Mesendoderm (in vitro differentiated cells): ENCODE measurements at regions not wholly inside any gene's neighbourhood (a gene's known extent, or its start where the extent isn't known, plus 50 kb on each side); places are given as distances from the start of the nearest gene placed in this dataset.

ENCODE experiments used
- DNase-seq: peaks from one replicate; pipeline ENCODE4 v3.0.0; 2013
- H2AK5ac ChIP-seq: 2 replicates; pipeline ENCODE4 v1.6.1; 2013; ENCODE audit warnings: low read length, inconsistent platforms
- H2BK120ac ChIP-seq: 2 replicates; pipeline ENCODE4 v1.6.1; 2013; ENCODE audit warnings: low read depth, mild to moderate bottlenecking, low read length, moderate library complexity, mixed read lengths
- H2BK15ac ChIP-seq: replicated peaks from 2 replicates; pipeline ENCODE4 v1.6.1; 2013; ENCODE audit warnings: low read depth, mild to moderate bottlenecking, moderate library complexity
- H2BK5ac ChIP-seq: 2 replicates; pipeline ENCODE4 v1.6.1; 2013; ENCODE audit warnings: low read length, inconsistent platforms
- H3K18ac ChIP-seq: 2 replicates; pipeline ENCODE4 v1.6.1; 2013; ENCODE audit warnings: mild to moderate bottlenecking, low read length, mixed read lengths
- H3K23ac ChIP-seq: one replicate; pipeline ENCODE4 v1.6.1; 2013; ENCODE audit warnings: low read length
- H3K27ac ChIP-seq: 2 replicates; pipeline ENCODE4 v1.5.1; 2013; ENCODE audit warnings: low read depth, mild to moderate bottlenecking, inconsistent platforms, low read length, moderate library complexity
- H3K27me3 ChIP-seq: 2 replicates; pipeline ENCODE4 v1.6.1; 2013; ENCODE audit warnings: low read length, control low read depth, mild to moderate bottlenecking, inconsistent platforms; ENCODE audit not compliant: insufficient read depth, poor library complexity
- H3K36me3 ChIP-seq: 2 replicates; pipeline ENCODE4 v1.6.1; 2013; ENCODE audit warnings: low read length, inconsistent platforms; ENCODE audit not compliant: control insufficient read depth, insufficient read depth
- H3K4ac ChIP-seq: one replicate; pipeline ENCODE4 v1.6.1; 2013; ENCODE audit warnings: low read depth, mild to moderate bottlenecking, low read length, moderate library complexity
- H3K4me1 ChIP-seq: 2 replicates; pipeline ENCODE4 v1.6.1; 2013; ENCODE audit warnings: low read depth, low read length, inconsistent platforms; ENCODE audit not compliant: control insufficient read depth
- H3K4me2 ChIP-seq: 2 replicates; pipeline ENCODE4 v1.6.1; 2013; ENCODE audit warnings: low read length
- H3K4me3 ChIP-seq: 2 replicates; pipeline ENCODE4 v1.5.1; 2013; ENCODE audit warnings: mild to moderate bottlenecking, low read length
- H3K56ac ChIP-seq: one replicate; pipeline ENCODE4 v1.6.1; 2013; ENCODE audit warnings: low read length
- H3K79me1 ChIP-seq: 2 replicates; pipeline ENCODE4 v1.6.1; 2013; ENCODE audit warnings: low read length, inconsistent platforms
- H3K79me2 ChIP-seq: 2 replicates; pipeline ENCODE4 v1.6.1; 2013; ENCODE audit warnings: mild to moderate bottlenecking, low read length; ENCODE audit not compliant: control insufficient read depth, insufficient read depth
- H3K9ac ChIP-seq: 2 replicates; pipeline ENCODE4 v1.6.1; 2013; ENCODE audit warnings: low read length, inconsistent platforms
- H4K5ac ChIP-seq: one replicate; pipeline ENCODE4 v1.6.1; 2013; ENCODE audit warnings: low read length
- H4K8ac ChIP-seq: one replicate; pipeline ENCODE4 v1.6.1; 2013; ENCODE audit warnings: low read depth, mild to moderate bottlenecking, control low read depth, low read length, moderate library complexity
- WGBS: extraction: QIAGEN DNeasy Blood & Tissue Kit; methylation state at CpG from one replicate; pipeline ENCODE4 v1.1.7; 2013; ENCODE audit warnings: low lambda C conversion rate, missing lambda C conversion rate; ENCODE audit not compliant: insufficient coverage; ENCODE audit errors: extremely low coverage; 5-methylcytosine and 5-hydroxymethylcytosine counted together

- Histone ChIP-seq H3K4me1 (peaks cover 6% of the 10 kb centered on the region), H3K79me2 (no peaks in the 10 kb centered on the region), H3K9ac (no peak overlapping the region), H3K4me2 (no peak overlapping the region), H2BK15ac (no peak overlapping the region), H3K18ac (no peak overlapping the region), H3K36me3 (no peaks in the 10 kb centered on the region), H2BK120ac (no peak overlapping the region), H4K8ac (no peak overlapping the region), H3K56ac (no peak overlapping the region), H4K5ac (no peak overlapping the region), H2AK5ac (no peak overlapping the region), H3K79me1 (no peaks in the 10 kb centered on the region), H3K23ac (no peak overlapping the region), H3K4ac (no peak overlapping the region), H2BK5ac (no peak overlapping the region), H3K4me3 (no peak overlapping the region), H3K27ac (no peak overlapping the region), H3K27me3 (no peaks in the 10 kb centered on the region)
- WGBS, result no CpG with 5 or more reads among the region's 3 CpGs
- DNase-seq, result no peak
Observed at GRCh38 chr11:113581713-113582112, 106.5 kb upstream of the DRD2 start.

DNA sequence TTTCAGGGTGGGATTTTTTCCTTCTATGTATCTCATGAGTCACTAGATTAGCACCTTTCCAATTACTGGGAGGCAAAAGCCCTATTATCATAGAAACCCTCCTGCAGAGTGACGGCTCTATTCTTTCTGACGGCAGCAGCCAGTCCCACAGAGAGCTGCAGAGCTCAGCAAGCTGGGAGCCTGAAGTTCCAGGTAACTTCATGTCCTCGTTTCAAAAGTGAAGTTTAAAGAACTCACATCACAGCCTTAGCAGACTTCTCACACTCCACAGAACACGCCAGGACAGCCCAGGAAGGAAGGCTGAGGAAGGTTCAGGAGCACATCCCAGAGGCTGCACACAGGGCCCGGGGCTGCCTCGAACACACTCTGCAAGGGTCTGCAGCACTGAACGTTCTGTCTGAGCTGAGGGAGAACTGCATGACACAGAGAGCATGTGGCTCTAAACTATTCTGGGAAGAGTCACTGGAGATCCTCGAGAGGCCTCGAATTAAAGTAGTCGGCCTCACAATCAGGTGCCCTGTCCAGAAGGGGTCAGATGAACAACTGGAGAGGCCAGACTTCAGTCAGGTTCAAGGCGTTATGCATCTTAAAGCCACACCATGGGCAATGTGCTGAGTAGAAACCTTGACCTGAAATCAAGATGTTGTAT, 104.2 kb upstream of the DRD2 start:
- no peak overlapping the region for H3K18ac ChIP-seq
- no peaks in the 10 kb centered on the region for H3K27me3 ChIP-seq
- H3K79me2 ChIP-seq, result no peaks in the 10 kb centered on the region
- no CpG with 5 or more reads among the region's 11 CpGs for WGBS
- no peak overlapping the region for H3K4me3 ChIP-seq
- H4K5ac ChIP-seq, result no peak overlapping the region
- DNase-seq, result peak; percentile 54
- no peak overlapping the region for H3K27ac ChIP-seq
- no peak overlapping the region for H3K4me2 ChIP-seq
- no peak overlapping the region for H3K9ac ChIP-seq
- H4K8ac ChIP-seq, result no peak overlapping the region
- H2BK15ac ChIP-seq, result no peak overlapping the region
- no peak overlapping the region for H3K56ac ChIP-seq
- no peaks in the 10 kb centered on the region for H3K36me3 ChIP-seq
- H3K4ac ChIP-seq, result no peak overlapping the region
- no peaks in the 10 kb centered on the region for H3K79me1 ChIP-seq
- H2BK5ac ChIP-seq, result no peak overlapping the region
- H2BK120ac ChIP-seq, result no peak overlapping the region
- peaks cover 6% of the 10 kb centered on the region for H3K4me1 ChIP-seq
- no peak overlapping the region for H2AK5ac ChIP-seq
- no peak overlapping the region for H3K23ac ChIP-seq

DNA sequence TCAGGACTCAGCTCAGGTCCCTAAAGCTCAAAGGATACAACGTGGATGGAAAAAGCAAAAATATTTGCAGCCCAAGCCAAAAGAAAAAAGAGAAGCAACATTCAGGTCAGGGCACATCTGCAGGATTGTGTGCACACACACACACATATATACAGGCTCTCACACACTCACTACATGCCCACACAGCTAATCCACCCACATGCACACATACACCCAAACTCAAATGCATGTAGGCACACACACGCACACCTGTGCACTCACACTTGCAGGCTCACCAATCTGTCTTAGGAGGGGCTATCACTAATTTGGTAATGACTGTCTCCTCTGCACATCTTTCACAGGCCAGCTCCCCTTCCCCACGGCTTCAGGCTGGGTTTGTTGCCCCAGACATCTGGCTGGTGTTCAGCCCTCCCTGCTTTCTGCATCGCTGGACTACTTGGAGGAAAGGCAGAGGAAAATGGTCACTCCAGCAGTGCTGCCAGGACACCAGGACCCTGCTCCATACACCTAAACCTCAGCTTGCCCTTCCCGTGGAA, 103.6 kb upstream of the DRD2 start:
- no CpG with 5 or more reads among the region's 5 CpGs for WGBS
- H3K79me1 ChIP-seq, result no peaks in the 10 kb centered on the region
- no peak overlapping the region for H3K9ac ChIP-seq
- no peak overlapping the region for H4K5ac ChIP-seq
- no peak overlapping the region for H3K27ac ChIP-seq
- no peak overlapping the region for H2BK5ac ChIP-seq
- H3K4me3 ChIP-seq, result no peak overlapping the region
- H2BK120ac ChIP-seq, result no peak overlapping the region
- peaks cover 6% of the 10 kb centered on the region for H3K4me1 ChIP-seq
- DNase-seq, result no peak
- H3K23ac ChIP-seq, result no peak overlapping the region
- H3K18ac ChIP-seq, result no peak overlapping the region
- no peaks in the 10 kb centered on the region for H3K79me2 ChIP-seq
- no peak overlapping the region for H2BK15ac ChIP-seq
- H3K27me3 ChIP-seq, result no peaks in the 10 kb centered on the region
- H3K36me3 ChIP-seq, result no peaks in the 10 kb centered on the region
- H3K4me2 ChIP-seq, result no peak overlapping the region
- no peak overlapping the region for H4K8ac ChIP-seq
- no peak overlapping the region for H2AK5ac ChIP-seq
- no peak overlapping the region for H3K56ac ChIP-seq
- no peak overlapping the region for H3K4ac ChIP-seq

DNA sequence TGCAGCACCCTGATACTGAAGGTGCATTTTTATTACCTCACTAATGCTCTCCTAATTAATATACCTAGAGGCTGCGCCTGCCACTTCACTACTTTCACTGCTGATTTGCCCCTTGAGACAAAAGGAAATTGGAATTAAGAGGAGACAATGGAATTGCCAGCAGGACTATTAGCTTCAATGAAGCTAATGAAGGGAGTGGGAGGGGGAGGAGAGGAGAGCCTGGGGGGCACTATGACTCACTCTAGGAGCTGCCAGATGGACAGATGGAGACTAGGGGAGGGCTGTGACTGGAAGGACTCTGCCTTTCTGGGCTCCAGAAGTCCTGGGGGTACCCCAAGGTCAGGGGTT, 102.8 kb upstream of the DRD2 start:
- H3K18ac ChIP-seq, result no peak overlapping the region
- no peaks in the 10 kb centered on the region for H3K79me1 ChIP-seq
- H4K8ac ChIP-seq, result no peak overlapping the region
- H3K27me3 ChIP-seq, result no peaks in the 10 kb centered on the region
- H3K56ac ChIP-seq, result no peak overlapping the region
- no peak overlapping the region for H3K4me3 ChIP-seq
- no peak overlapping the region for H2BK15ac ChIP-seq
- DNase-seq, result peak; percentile 62
- no peak overlapping the region for H3K27ac ChIP-seq
- no peak overlapping the region for H4K5ac ChIP-seq
- H3K23ac ChIP-seq, result no peak overlapping the region
- no peak overlapping the region for H2BK120ac ChIP-seq
- no peaks in the 10 kb centered on the region for H3K79me2 ChIP-seq
- WGBS, result no CpG with 5 or more reads among the region's 1 CpG
- no peak overlapping the region for H3K4me2 ChIP-seq
- peaks cover 6% of the 10 kb centered on the region for H3K4me1 ChIP-seq
- H3K4ac ChIP-seq, result no peak overlapping the region
- H2AK5ac ChIP-seq, result no peak overlapping the region
- no peaks in the 10 kb centered on the region for H3K36me3 ChIP-seq
- H3K9ac ChIP-seq, result no peak overlapping the region
- H2BK5ac ChIP-seq, result no peak overlapping the region

DNA sequence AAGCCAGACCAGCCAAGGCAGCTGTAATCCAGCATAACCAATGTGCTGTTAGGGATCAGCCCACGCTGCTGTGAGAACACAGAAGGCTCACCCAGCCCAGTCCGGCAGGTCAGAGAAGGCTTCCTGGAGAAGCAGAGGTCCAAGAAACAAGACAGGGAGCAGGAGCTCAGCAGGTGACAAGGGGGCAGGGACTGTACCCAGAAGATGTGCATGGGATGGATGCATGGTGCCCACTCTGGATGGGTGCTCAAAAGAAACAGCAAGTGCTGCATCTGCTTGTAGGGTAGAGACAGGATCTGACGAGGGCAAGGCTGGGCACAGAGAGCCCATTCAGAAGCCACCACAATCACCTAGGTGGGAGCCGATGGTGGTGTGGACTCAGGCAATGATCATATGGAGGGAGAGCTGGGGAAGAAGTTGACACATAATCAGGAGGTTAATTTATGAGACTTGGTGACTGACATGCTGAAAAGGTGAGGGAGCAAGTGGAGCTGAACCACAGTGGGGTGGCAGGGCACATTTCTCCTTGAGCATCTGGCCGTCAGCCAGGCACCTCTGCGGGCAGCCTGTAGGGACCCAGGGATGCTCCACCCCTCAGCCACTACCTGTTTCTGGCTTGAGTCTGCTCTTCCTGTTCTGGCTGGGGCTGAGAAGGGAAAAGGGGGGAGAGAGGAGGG, 102.3 kb upstream of the DRD2 start:
- Histone ChIP-seq H2BK5ac (no peak overlapping the region), H3K4ac (no peak overlapping the region), H4K8ac (no peak overlapping the region), H3K9ac (no peak overlapping the region), H3K4me2 (no peak overlapping the region), H4K5ac (no peak overlapping the region), H2AK5ac (no peak overlapping the region), H3K18ac (no peak overlapping the region), H3K23ac (no peak overlapping the region), H2BK15ac (no peak overlapping the region), H3K27me3 (no peaks in the 10 kb centered on the region), H3K4me3 (no peak overlapping the region), H3K79me1 (no peaks in the 10 kb centered on the region), H3K4me1 (peaks cover 6% of the 10 kb centered on the region), H3K56ac (no peak overlapping the region), H2BK120ac (no peak overlapping the region), H3K36me3 (no peaks in the 10 kb centered on the region), H3K79me2 (no peaks in the 10 kb centered on the region), H3K27ac (no peak overlapping the region)
- WGBS, result no CpG with 5 or more reads among the region's 6 CpGs
- no peak for DNase-seq
